Upper lobe of right lung (tissue), 1 donor: ENCODE measurements at regions not wholly inside any gene's neighbourhood (a gene's known extent, or its start where the extent isn't known, plus 50 kb on each side); places are given as distances from the start of the nearest gene placed in this dataset.

Source experiments
- ATAC-seq: fragments of 200-7000 bp; cut with Tn5 transposase; one replicate; pipeline ENCODE4 v1.9.1; 2020; ENCODE audit warnings: mild to moderate bottlenecking, moderate library complexity
- DNase-seq: peaks from one replicate; pipeline ENCODE4 v3.0.0-alpha.2; 2020
- H3K27ac ChIP-seq: fragments of 200-600 bp; one replicate; pipeline ENCODE4 v1.8.0; 2022
- H3K27me3 ChIP-seq: fragments of 200-600 bp; one replicate; pipeline ENCODE4 v1.8.0; 2022; ENCODE audit warnings: mild to moderate bottlenecking
- H3K36me3 ChIP-seq: fragments of 200-600 bp; one replicate; pipeline ENCODE4 v1.8.0; 2022
- H3K4me1 ChIP-seq: fragments of 200-600 bp; one replicate; pipeline ENCODE4 v1.8.0; 2022
- H3K4me3 ChIP-seq: fragments of 200-600 bp; one replicate; pipeline ENCODE4 v1.8.0; 2022; ENCODE audit warnings: mild to moderate bottlenecking
- H3K9me3 ChIP-seq: fragments of 200-600 bp; one replicate; pipeline ENCODE4 v1.8.0; 2022
- CTCF ChIP-seq: fragments of 200-600 bp; IDR thresholded peaks from one replicate; pipeline ENCODE4 v1.8.0; 2022; ENCODE audit warnings: antibody characterized with exemption
- intact Hi-C: fragments of 100-400 bp; cut with DNase I; formaldehyde crosslinking; loops from one replicate; pipeline ENCODE4 v1.11.0; 2022
- donor health status: DM: no; HTN: yes; CAD: no; lungs with severe emphysema.

- Histone ChIP-seq H3K4me1 (peaks cover 5% of the 10 kb centered on the region), H3K27me3 (no peaks in the 10 kb centered on the region), H3K9me3 (no peaks in the 10 kb centered on the region), H3K36me3 (no peaks in the 10 kb centered on the region), H3K27ac (no peak overlapping the region), H3K4me3 (no peak overlapping the region)
- TF ChIP-seq CTCF: no peak
- ATAC-seq (no peak), DNase-seq (no peak)
- intact Hi-C loops: no loop called here
Observed at GRCh38 chr10:78595269-78595619, 473.5 kb upstream of the ZMIZ1 start.

GRCh38 chr10:78596556-78596955 is 472.2 kb upstream of the ZMIZ1 start:
- no peak for TF ChIP-seq CTCF
- ATAC-seq (no peak), DNase-seq (no peak)
- intact Hi-C loops: no loop called here
- Histone ChIP-seq H3K4me1 (peaks cover 5% of the 10 kb centered on the region), H3K4me3 (no peak overlapping the region), H3K27me3 (no peaks in the 10 kb centered on the region), H3K9me3 (no peaks in the 10 kb centered on the region), H3K36me3 (no peaks in the 10 kb centered on the region), H3K27ac (no peak overlapping the region)

GRCh38 chr10:78597796-78598555 is 470.8 kb upstream of the ZMIZ1 start:
- Histone ChIP-seq H3K27me3 (no peaks in the 10 kb centered on the region), H3K4me3 (no peak overlapping the region), H3K36me3 (no peaks in the 10 kb centered on the region), H3K9me3 (no peaks in the 10 kb centered on the region), H3K4me1 (peaks cover 5% of the 10 kb centered on the region), H3K27ac (no peak overlapping the region)
- intact Hi-C loops: no loop called here
- no peak for TF ChIP-seq CTCF
- ATAC-seq: no peak
- no peak for DNase-seq

GRCh38 chr10:78599122-78599853 is 469.5 kb upstream of the ZMIZ1 start:
- DNase-seq: no peak
- Histone ChIP-seq H3K36me3 (no peaks in the 10 kb centered on the region), H3K4me1 (peaks cover 5% of the 10 kb centered on the region), H3K4me3 (no peak overlapping the region), H3K27me3 (no peaks in the 10 kb centered on the region), H3K27ac (no peak overlapping the region), H3K9me3 (no peaks in the 10 kb centered on the region)
- no peak for TF ChIP-seq CTCF
- no peak for ATAC-seq
- intact Hi-C loops: no loop called here

GRCh38 chr10:78600121-78600665 is 468.6 kb upstream of the ZMIZ1 start:
- Histone ChIP-seq H3K4me3 (no peak overlapping the region), H3K9me3 (no peaks in the 10 kb centered on the region), H3K4me1 (peaks cover under 1% of the 10 kb centered on the region), H3K27ac (no peak overlapping the region), H3K36me3 (no peaks in the 10 kb centered on the region), H3K27me3 (no peaks in the 10 kb centered on the region)
- intact Hi-C loops: no loop called here
- no peak for TF ChIP-seq CTCF
- ATAC-seq: no peak
- DNase-seq: no peak
